GM12891 (cell line): ENCODE measurements at regions not wholly inside any gene's neighbourhood (a gene's known extent, or its start where the extent isn't known, plus 50 kb on each side); places are given as distances from the start of the nearest gene placed in this dataset.
"Not testable (repeated sequence)": the region's sequence is repeated elsewhere in the genome, so short reads cannot be mapped to it uniquely, and the experiment has no call there.

Source experiments
- PAX5 ChIP-seq: IDR thresholded peaks from 2 replicates; pipeline ENCODE4 v1.6.1; 2011; ENCODE audit warnings: low read length, moderate library complexity, mild to moderate bottlenecking; ENCODE audit not compliant: insufficient read depth, severe bottlenecking
- POLR2A ChIP-seq: IDR thresholded peaks from 2 replicates; pipeline ENCODE4 v1.6.1; 2011; ENCODE audit warnings: low read depth, low read length, control low read depth
- POLR2AphosphoS5 ChIP-seq: IDR thresholded peaks from 2 replicates; pipeline ENCODE4 v1.6.1; 2011; ENCODE audit warnings: low read depth, low read length, control low read depth
- SPI1 ChIP-seq: IDR thresholded peaks from 2 replicates; pipeline ENCODE4 v1.6.1; 2011; ENCODE audit warnings: low read depth, low read length, control low read depth
- TAF1 ChIP-seq: IDR thresholded peaks from 2 replicates; pipeline ENCODE4 v1.6.1; 2011; ENCODE audit warnings: low read depth, low read length, control low read depth

DNA sequence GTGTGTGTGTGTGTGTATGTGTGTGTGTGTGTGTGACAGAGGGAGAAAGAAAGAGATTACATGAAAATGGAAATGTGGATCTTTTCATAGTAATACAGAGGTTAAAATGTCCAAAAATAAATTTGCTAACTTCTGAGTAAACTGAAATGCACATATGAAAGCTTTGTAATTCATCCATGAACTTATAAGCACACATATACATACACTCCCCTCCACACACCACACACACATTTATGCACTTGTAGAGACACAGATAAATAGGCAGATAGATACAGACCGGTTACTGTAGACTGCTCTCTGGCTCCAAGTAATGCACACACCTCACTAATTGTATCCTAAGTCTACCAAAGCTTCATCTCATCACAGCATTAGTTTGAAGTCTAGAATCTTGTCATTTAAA lies 50.5 kb upstream of the PTPN20 start:
- TF ChIP-seq POLR2A, TAF1, POLR2AphosphoS5, SPI1, PAX5: not testable (repeated sequence)
